Smooth muscle cell (in vitro differentiated cells): ENCODE measurements at regions not wholly inside any gene's neighbourhood (a gene's known extent, or its start where the extent isn't known, plus 50 kb on each side); places are given as distances from the start of the nearest gene placed in this dataset.

ENCODE experiments used
- DNase-seq: peaks from one replicate; lab custom pipeline; 2025; ENCODE audit not compliant: unreplicated experiment; lab: John Stamatoyannopoulos, UW
- H2AFZ ChIP-seq: fragments of 200-600 bp; sonication (generic); 2 replicates; pipeline ENCODE4 v1.6.0; 2016; ENCODE audit warnings: antibody characterized with exemption, low read depth, mild to moderate bottlenecking
- H3F3A ChIP-seq: fragments of 200-600 bp; sonication (generic); 2 replicates; pipeline ENCODE4 v1.6.0; 2017; ENCODE audit warnings: antibody characterized with exemption, low read depth
- H3K27ac ChIP-seq: fragments of 200-600 bp; sonication (generic); 2 replicates; pipeline ENCODE4 v1.5.1; 2016; ENCODE audit warnings: low read depth, mild to moderate bottlenecking
- H3K27me3 ChIP-seq: fragments of 200-600 bp; sonication (generic); 2 replicates; pipeline ENCODE4 v1.6.1; 2016; ENCODE audit warnings: low read depth, mild to moderate bottlenecking
- H3K36me3 ChIP-seq: fragments of 200-600 bp; sonication (generic); 2 replicates; pipeline ENCODE4 v1.5.1; 2016; ENCODE audit warnings: low read depth
- H3K4me1 ChIP-seq: fragments of 200-600 bp; sonication (generic); 2 replicates; pipeline ENCODE4 v1.5.1; 2016; ENCODE audit warnings: low read depth
- H3K4me2 ChIP-seq: fragments of 200-600 bp; sonication (generic); 2 replicates; pipeline ENCODE4 v1.6.0; 2016; ENCODE audit warnings: mild to moderate bottlenecking
- H3K4me3 ChIP-seq: fragments of 200-600 bp; sonication (generic); 2 replicates; pipeline ENCODE4 v1.5.1; 2016; ENCODE audit warnings: mild to moderate bottlenecking
- H3K79me2 ChIP-seq: fragments of 200-600 bp; sonication (generic); 2 replicates; pipeline ENCODE4 v1.6.0; 2016; ENCODE audit warnings: low read depth, mild to moderate bottlenecking
- H3K9ac ChIP-seq: fragments of 200-600 bp; sonication (generic); 2 replicates; pipeline ENCODE4 v1.6.0; 2016; ENCODE audit warnings: low read depth
- H3K9me3 ChIP-seq: fragments of 200-600 bp; sonication (generic); replicated peaks from 2 replicates; pipeline ENCODE4 v1.5.1; 2016; ENCODE audit warnings: low read depth
- H4K20me1 ChIP-seq: fragments of 200-600 bp; sonication (generic); 2 replicates; pipeline ENCODE4 v1.6.0; 2016; ENCODE audit warnings: low read depth
- WGBS: methylation state at CpG from one replicate; pipeline ENCODE4 v1.1.7; 2016; ENCODE audit warnings: low lambda C conversion rate; 5-methylcytosine and 5-hydroxymethylcytosine counted together
- TF ChIP-seq, protein P1 (sequence below): fragments of 200-600 bp; sonication (generic); IDR thresholded peaks from 2 replicates; pipeline ENCODE4 v1.5.1; 2017; ENCODE audit warnings: borderline replicate concordance, mild to moderate bottlenecking, antibody characterized with exemption; ENCODE audit not compliant: insufficient read depth, poor library complexity, severe bottlenecking

GRCh38 chr4:163269166-163269565 is 63.2 kb downstream of the NPY1R start:
- Histone ChIP-seq H3K36me3 (no peaks in the 10 kb centered on the region), H3F3A (no peaks in the 10 kb centered on the region), H3K4me1 (no peaks in the 10 kb centered on the region), H3K79me2 (no peaks in the 10 kb centered on the region), H3K9ac (no peak overlapping the region), H3K4me3 (no peak overlapping the region), H4K20me1 (no peaks in the 10 kb centered on the region), H3K4me2 (no peak overlapping the region), H2AFZ (no peak overlapping the region), H3K9me3 (no peaks in the 10 kb centered on the region), H3K27me3 (no peaks in the 10 kb centered on the region), H3K27ac (no peak overlapping the region)
- TF ChIP-seq, protein P1, sequence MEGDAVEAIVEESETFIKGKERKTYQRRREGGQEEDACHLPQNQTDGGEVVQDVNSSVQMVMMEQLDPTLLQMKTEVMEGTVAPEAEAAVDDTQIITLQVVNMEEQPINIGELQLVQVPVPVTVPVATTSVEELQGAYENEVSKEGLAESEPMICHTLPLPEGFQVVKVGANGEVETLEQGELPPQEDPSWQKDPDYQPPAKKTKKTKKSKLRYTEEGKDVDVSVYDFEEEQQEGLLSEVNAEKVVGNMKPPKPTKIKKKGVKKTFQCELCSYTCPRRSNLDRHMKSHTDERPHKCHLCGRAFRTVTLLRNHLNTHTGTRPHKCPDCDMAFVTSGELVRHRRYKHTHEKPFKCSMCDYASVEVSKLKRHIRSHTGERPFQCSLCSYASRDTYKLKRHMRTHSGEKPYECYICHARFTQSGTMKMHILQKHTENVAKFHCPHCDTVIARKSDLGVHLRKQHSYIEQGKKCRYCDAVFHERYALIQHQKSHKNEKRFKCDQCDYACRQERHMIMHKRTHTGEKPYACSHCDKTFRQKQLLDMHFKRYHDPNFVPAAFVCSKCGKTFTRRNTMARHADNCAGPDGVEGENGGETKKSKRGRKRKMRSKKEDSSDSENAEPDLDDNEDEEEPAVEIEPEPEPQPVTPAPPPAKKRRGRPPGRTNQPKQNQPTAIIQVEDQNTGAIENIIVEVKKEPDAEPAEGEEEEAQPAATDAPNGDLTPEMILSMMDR = no peak
- 60% methylated on average over 2 of the region's 2 CpGs for WGBS
- no peak for DNase-seq

DNA sequence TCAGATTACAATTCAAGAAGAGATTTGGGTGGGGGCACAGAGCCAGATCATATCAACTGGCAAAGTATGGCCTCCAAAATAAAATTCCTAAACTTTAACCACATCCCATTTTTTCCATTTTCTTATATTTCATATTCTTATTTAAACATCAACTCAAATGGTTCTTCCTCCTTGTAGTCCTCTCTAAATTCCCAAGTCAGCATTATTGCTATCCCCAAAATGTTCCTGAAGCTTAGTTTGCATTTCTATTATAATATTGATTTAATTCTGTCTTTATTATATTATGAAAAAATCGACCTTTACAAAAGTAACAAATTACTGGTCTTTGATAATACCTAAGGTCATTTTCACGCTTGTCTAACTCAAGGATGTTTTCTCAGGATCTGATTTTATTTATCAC is 67.5 kb downstream of the NPY1R start:
- Histone ChIP-seq H3K27me3 (no peaks in the 10 kb centered on the region), H3K27ac (no peak overlapping the region), H3K36me3 (no peaks in the 10 kb centered on the region), H3K4me3 (no peak overlapping the region), H3K4me1 (no peaks in the 10 kb centered on the region), H3K4me2 (no peak overlapping the region), H3F3A (no peaks in the 10 kb centered on the region), H4K20me1 (no peaks in the 10 kb centered on the region), H3K79me2 (no peaks in the 10 kb centered on the region), H3K9me3 (no peaks in the 10 kb centered on the region), H3K9ac (no peak overlapping the region), H2AFZ (no peak overlapping the region)
- DNase-seq = no peak
- 66% methylated on average over 2 of the region's 2 CpGs for WGBS
- TF ChIP-seq, protein P1 = no peak

- no peaks in the 10 kb centered on the region for H4K20me1 ChIP-seq
- no peaks in the 10 kb centered on the region for H3K79me2 ChIP-seq
- no peaks in the 10 kb centered on the region for H3K36me3 ChIP-seq
- no peak for DNase-seq
- WGBS = 10% methylated on average over 1 of the region's 1 CpG
- no peak overlapping the region for H3K27ac ChIP-seq
- no peak overlapping the region for H3K4me3 ChIP-seq
- TF ChIP-seq, protein P1 = no peak
- H2AFZ ChIP-seq = peak overlapping the region; percentile 54
- no peaks in the 10 kb centered on the region for H3K4me1 ChIP-seq
- no peaks in the 10 kb centered on the region for H3K27me3 ChIP-seq
- H3K9ac ChIP-seq = no peak overlapping the region
- no peak overlapping the region for H3K4me2 ChIP-seq
- H3F3A ChIP-seq = no peaks in the 10 kb centered on the region
- H3K9me3 ChIP-seq = no peaks in the 10 kb centered on the region
These were observed 68.8 kb downstream of the NPY1R start for GRCh38 chr4:163263606-163264005.

GRCh38 chr4:163256680-163257343 is 75.6 kb downstream of the NPY1R start:
- no peaks in the 10 kb centered on the region for H3K27me3 ChIP-seq
- H3K27ac ChIP-seq = no peak overlapping the region
- no peaks in the 10 kb centered on the region for H3K4me1 ChIP-seq
- H3K79me2 ChIP-seq = no peaks in the 10 kb centered on the region
- H3K36me3 ChIP-seq = no peaks in the 10 kb centered on the region
- H3K9me3 ChIP-seq = no peaks in the 10 kb centered on the region
- no peak for DNase-seq
- H4K20me1 ChIP-seq = no peaks in the 10 kb centered on the region
- TF ChIP-seq, protein P1 = no peak
- no peak overlapping the region for H2AFZ ChIP-seq
- H3K4me2 ChIP-seq = no peak overlapping the region
- H3K4me3 ChIP-seq = no peak overlapping the region
- no peak overlapping the region for H3K9ac ChIP-seq
- WGBS = 95% methylated on average over 3 of the region's 3 CpGs
- no peaks in the 10 kb centered on the region for H3F3A ChIP-seq
